ENCODE measurements at regions not wholly inside any gene's neighbourhood (a gene's known extent, or its start where the extent isn't known, plus 50 kb on each side); places are given as distances from the start of the nearest gene placed in this dataset.

DNA sequence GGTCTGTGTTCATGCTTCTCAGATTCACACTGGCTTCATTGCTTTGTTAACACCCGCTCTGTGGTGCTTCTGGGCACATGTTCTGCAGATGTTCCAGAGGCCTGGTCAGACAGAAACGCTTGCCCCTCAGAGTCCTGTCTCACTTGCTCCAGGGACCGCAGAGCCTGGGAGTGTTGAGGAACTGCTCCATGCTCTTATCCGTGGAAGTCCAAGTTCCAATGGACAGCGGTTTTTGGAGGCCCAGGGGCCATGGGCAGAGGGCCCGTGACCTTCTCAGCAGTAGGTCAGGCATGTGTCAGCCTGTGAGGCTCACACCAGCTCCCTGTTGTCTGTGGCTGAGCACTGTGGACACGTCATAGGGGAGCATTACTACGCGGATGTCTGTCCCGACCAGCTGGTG, 364.7 kb upstream of the IRX1 start:
- ATAC-seq, result no peak
- 79 to 89% (median 83%) methylated on average over 10 of the region's 10 CpGs for WGBS, 3 donors
- no peaks in the 10 kb centered on the region for H3K4me1 ChIP-seq
- no peak overlapping the region for H3K27ac ChIP-seq
- intact Hi-C loops (cut with DNase I), result no loop called here
- no peaks in the 10 kb centered on the region for H3K36me3 ChIP-seq (ENCODE audit: insufficient read depth in 1 of 2, low read depth in 1 of 2)
- no peak for DNase-seq
- no peaks in the 10 kb centered on the region for H3K9me3 ChIP-seq
- H3K4me3 ChIP-seq, result no peak overlapping the region
- TF ChIP-seq, protein P1, sequence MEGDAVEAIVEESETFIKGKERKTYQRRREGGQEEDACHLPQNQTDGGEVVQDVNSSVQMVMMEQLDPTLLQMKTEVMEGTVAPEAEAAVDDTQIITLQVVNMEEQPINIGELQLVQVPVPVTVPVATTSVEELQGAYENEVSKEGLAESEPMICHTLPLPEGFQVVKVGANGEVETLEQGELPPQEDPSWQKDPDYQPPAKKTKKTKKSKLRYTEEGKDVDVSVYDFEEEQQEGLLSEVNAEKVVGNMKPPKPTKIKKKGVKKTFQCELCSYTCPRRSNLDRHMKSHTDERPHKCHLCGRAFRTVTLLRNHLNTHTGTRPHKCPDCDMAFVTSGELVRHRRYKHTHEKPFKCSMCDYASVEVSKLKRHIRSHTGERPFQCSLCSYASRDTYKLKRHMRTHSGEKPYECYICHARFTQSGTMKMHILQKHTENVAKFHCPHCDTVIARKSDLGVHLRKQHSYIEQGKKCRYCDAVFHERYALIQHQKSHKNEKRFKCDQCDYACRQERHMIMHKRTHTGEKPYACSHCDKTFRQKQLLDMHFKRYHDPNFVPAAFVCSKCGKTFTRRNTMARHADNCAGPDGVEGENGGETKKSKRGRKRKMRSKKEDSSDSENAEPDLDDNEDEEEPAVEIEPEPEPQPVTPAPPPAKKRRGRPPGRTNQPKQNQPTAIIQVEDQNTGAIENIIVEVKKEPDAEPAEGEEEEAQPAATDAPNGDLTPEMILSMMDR (IDR thresholded peaks at IDR 0.05), result no peak
- no peaks in the 10 kb centered on the region for H3K27me3 ChIP-seq (ENCODE audit: insufficient read depth in 3 of 3, low read length in 2 of 3)

DNA sequence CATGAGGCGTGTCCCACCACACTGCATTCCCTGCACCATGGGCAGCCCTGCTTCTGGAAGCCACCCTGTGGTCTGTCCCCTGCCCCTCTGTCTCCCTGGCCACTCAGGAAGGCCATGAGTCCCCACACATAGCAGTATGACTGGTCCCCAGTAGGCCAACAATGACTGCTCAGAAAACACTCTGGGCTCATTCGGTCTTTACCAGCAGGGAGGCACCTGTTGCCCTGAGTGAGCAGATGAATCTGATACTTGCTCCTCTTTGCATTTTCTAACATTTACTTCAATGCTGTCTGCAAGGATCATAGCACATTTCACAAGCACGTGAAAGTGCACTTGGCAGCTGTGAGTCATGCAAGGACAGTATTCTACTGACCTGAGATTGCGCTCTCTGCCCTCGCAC, 365.4 kb upstream of the IRX1 start:
- no peak for DNase-seq
- Histone ChIP-seq H3K4me1 (no peaks in the 10 kb centered on the region), H3K9me3 (no peaks in the 10 kb centered on the region), H3K36me3 (ENCODE audit: insufficient read depth in 1 of 2, low read depth in 1 of 2) (no peaks in the 10 kb centered on the region), H3K27me3 (ENCODE audit: insufficient read depth in 3 of 3, low read length in 2 of 3) (no peaks in the 10 kb centered on the region), H3K27ac (no peak overlapping the region), H3K4me3 (no peak overlapping the region)
- intact Hi-C loops (cut with DNase I), result no loop called here
- 72 to 75% (median 73%) methylated on average over 5 of the region's 5 CpGs for WGBS, 3 donors
- no peak for ATAC-seq
- TF ChIP-seq, protein P1 (IDR thresholded peaks at IDR 0.05), result no peak

DNA sequence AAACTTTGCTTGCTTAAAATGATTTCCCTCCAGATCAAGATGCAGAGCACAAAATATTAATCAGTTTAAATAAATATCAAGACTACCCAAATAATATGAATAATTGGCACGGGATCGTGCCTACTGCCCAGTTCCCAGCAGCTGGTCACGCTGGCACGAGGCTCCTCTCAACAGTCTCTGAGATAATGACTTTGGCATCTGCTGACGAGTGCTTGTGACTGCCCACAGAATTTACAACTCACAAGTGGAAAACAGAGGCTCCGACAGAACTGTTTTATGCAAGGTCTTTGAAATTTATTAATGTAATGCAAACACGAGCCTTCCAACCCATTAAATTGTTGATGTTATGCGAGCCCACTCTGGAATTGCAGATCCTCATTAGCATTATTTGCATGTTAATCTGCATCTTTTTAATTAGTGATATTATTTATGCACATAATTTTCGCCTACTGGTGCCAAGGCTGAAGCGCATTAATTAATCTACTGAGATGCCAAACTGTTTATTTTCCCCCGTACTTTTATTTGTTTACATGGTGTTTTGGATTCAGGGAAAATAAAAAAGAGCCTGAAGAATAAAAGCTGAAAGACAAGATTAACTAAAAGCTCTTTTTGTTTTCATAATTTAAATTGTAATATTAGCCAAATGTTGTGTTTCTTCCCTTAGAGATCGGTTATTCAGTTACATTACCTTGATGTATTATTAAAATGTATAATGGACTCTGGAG, 369.3 kb upstream of the IRX1 start:
- Histone ChIP-seq H3K27me3 (ENCODE audit: insufficient read depth in 3 of 3, low read length in 2 of 3) (no peaks in the 10 kb centered on the region), H3K9me3 (no peaks in the 10 kb centered on the region), H3K27ac (no peak overlapping the region), H3K4me3 (no peak overlapping the region), H3K36me3 (ENCODE audit: insufficient read depth in 1 of 2, low read depth in 1 of 2) (no peaks in the 10 kb centered on the region), H3K4me1 (no peaks in the 10 kb centered on the region)
- intact Hi-C loops (cut with DNase I), result no loop called here
- WGBS, 3 donors, result 25 to 33% (median 26%) methylated on average over 12 of the region's 12 CpGs
- TF ChIP-seq, protein P1 (IDR thresholded peaks at IDR 0.05), result no peak
- ATAC-seq (peak in 3 of 4 donors; percentile 59 to 66 (median 60)), DNase-seq (no peak)

DNA sequence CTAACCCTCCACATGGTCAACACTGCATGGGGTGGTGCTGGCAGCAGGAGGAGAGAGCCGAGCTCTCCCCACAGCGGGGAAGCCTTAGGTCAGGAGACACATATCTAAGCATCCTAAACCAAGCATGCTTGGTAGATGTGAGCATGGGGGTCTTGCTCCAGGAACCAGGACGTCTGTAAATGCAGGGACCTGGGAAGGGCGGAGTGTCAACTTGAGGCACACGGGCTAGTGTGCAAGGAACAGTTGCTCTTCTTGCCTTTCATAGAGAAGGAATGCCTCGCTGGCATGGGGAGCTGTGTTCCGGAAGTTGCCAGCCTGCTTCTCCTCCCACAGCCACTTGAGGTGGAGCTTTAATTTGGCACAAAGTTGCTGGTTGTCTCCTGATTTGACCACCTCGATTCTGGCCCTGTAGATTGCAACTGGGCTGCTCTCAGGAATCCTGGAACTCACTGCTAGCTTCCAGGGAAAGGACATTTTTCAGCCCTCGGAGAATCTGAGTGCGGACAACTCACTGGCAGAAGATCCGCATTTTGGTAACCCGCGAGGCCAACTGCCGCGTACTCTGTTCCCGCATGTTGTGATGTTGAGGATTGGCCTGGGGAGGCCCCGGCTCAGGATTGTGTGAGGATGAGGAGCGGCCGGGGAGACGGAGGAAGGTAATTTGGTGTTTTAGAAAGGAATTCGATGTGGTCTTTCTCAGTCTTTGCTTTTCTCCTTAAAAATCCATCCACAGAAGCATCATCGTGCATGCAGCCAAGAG, 370.3 kb upstream of the IRX1 start:
- TF ChIP-seq, protein P1 (IDR thresholded peaks at IDR 0.05), result no peak
- Histone ChIP-seq H3K27me3 (ENCODE audit: insufficient read depth in 3 of 3, low read length in 2 of 3) (no peaks in the 10 kb centered on the region), H3K4me1 (no peaks in the 10 kb centered on the region), H3K4me3 (no peak overlapping the region), H3K9me3 (no peaks in the 10 kb centered on the region), H3K27ac (no peak overlapping the region), H3K36me3 (ENCODE audit: insufficient read depth in 1 of 2, low read depth in 1 of 2) (no peaks in the 10 kb centered on the region)
- ATAC-seq (peak in 2 of 4 donors; percentile 19 to 37), DNase-seq (no peak)
- intact Hi-C loops (cut with DNase I), result no loop called here
- WGBS, 3 donors, result 30 to 49% (median 33%) methylated on average over 22 of the region's 22 CpGs

All from psoas muscle (tissue), 7 donors.